Adipocyte (in vitro differentiated cells): ENCODE measurements at regions not wholly inside any gene's neighbourhood (a gene's known extent, or its start where the extent isn't known, plus 50 kb on each side); places are given as distances from the start of the nearest gene placed in this dataset.
"Not testable (repeated sequence)": the region's sequence is repeated elsewhere in the genome, so short reads cannot be mapped to it uniquely, and the experiment has no call there.

Experiments
- DNase-seq: peaks from one replicate; pipeline ENCODE4 v3.0.0-alpha.2; 2015; ENCODE audit warnings: low read depth
- H3K27me3 ChIP-seq: replicated peaks from 2 replicates; pipeline ENCODE4 v1.7.0; 2013; ENCODE audit warnings: mild to moderate bottlenecking, low read length, moderate library complexity; ENCODE audit not compliant: control insufficient read depth, insufficient read depth
- H3K36me3 ChIP-seq: 2 replicates; pipeline ENCODE4 v1.7.0; 2013; ENCODE audit warnings: low read length, mild to moderate bottlenecking, moderate library complexity; ENCODE audit not compliant: control insufficient read depth, insufficient read depth, severe bottlenecking
- H3K4me1 ChIP-seq: 2 replicates; pipeline ENCODE4 v1.7.0; 2013; ENCODE audit warnings: mild to moderate bottlenecking, low read length, moderate library complexity; ENCODE audit not compliant: control insufficient read depth, insufficient read depth
- H3K4me3 ChIP-seq: 2 replicates; pipeline ENCODE4 v1.7.0; 2013; ENCODE audit warnings: mild to moderate bottlenecking, low read length, moderate library complexity
- H3K9ac ChIP-seq: 2 replicates; pipeline ENCODE4 v1.7.0; 2013; ENCODE audit warnings: mild to moderate bottlenecking, low read length, moderate library complexity
- H3K9me3 ChIP-seq: 2 replicates; pipeline ENCODE4 v1.7.0; 2013; ENCODE audit warnings: mild to moderate bottlenecking, low read length, moderate library complexity; ENCODE audit not compliant: control insufficient read depth

DNA sequence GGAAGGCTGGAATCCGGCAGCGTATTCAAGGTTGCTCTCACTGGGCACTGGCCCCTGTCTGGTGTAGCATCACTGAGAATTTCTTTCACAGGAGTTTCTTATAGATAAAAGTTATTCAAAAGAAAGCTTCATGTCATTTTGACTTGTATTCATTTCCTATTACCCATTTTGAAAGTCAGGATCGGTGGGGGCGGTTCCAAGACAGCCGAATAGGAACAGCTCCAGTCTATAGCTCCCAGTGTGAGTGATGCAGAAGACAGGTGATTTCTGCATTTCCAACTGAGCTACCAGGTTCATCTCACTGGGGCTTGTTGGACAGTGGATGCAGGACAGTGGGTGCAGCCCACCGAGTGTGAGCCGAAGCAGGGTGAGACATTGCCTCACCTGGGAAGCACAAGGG is 51.5 kb upstream of the CDC42EP3 start:
- not testable (repeated sequence) for H3K9me3 ChIP-seq, H3K36me3 ChIP-seq, DNase-seq, H3K27me3 ChIP-seq, H3K9ac ChIP-seq, H3K4me3 ChIP-seq
- peaks cover 11% of the 10 kb centered on the region for H3K4me1 ChIP-seq

DNA sequence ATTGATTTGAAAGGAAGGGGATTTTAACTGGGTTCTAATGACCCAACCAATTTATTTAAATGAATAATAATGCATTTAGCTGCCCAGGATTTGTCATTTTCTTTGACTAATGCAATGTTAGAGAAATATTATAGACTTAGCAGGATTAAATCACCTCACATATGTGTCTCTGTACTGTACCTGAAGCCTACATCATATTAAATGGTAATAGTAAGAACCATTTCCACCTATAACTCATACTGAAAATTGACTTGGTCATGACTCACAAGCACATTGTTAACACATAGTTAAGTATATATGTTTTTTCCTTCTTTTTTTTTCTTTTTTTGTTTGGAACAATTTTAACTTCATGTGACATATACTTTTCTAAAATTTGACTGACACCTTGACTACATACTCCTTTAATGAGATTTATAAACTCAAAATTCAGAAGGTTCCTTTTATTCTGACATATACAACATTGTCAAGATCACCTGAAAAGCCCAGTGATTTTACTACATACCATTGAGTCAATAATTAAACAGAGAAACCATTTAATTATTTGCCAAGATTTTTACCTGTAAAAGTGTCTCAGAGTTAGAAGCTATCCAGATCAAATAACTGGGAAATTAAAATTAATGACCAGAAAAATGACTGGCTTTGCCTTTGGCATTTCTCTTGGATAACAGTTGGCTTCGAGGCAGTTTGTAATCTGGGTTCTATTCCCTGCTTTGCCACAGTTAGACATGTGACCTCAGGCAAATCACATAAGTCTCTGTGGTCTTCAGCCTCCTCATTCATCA is 58.8 kb upstream of the CDC42EP3 start:
- H3K27me3 ChIP-seq: no peaks in the 10 kb centered on the region
- no peak overlapping the region for H3K4me3 ChIP-seq
- H3K36me3 ChIP-seq: no peaks in the 10 kb centered on the region
- no peak for DNase-seq
- H3K9ac ChIP-seq: no peak overlapping the region
- peaks cover 12% of the 10 kb centered on the region for H3K4me1 ChIP-seq
- H3K9me3 ChIP-seq: no peaks in the 10 kb centered on the region

DNA sequence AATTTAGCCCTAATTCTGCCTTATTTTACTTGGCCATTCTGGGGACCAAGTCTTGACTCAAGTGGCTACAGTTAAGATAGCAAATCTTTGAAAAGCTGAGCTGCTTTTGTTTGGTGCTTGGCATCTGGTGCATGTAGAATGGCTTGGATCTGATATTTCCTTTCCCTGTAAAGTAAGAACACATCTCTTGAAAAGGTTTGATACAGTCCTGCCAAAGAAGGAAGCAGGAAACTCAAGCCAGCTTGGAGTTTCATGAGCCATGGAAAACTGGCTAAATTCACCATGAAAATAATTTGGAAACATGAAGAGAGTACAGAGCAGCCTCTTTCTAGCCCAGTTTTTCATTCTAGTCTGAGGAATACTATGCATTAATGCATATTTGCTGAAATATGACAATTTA is 61.0 kb upstream of the CDC42EP3 start:
- H3K9ac ChIP-seq, H3K36me3 ChIP-seq, H3K27me3 ChIP-seq, H3K9me3 ChIP-seq, H3K4me3 ChIP-seq, DNase-seq: not testable (repeated sequence)
- H3K4me1 ChIP-seq: peaks cover 23% of the 10 kb centered on the region

DNA sequence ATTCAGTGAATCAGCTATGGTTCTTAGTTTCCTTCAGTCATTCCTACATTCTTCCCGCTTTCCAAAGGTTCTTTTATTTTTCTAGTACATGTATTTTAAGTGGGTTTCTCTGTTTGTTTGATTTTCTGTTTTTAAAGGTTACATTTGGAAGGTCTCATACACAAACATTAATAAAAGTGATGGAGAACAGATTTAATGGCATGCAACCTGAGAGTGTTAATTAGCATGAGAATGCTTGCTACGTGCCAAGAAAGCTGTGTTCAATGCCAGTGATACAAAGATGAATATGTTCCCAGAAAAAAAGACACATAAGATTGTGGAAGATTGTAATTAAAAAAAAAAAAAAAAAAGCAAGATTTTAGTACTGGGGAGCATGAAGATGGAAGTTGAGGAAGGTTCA is 61.8 kb upstream of the CDC42EP3 start:
- H3K36me3 ChIP-seq: no peaks in the 10 kb centered on the region
- H3K9me3 ChIP-seq: no peaks in the 10 kb centered on the region
- DNase-seq: no peak
- H3K4me3 ChIP-seq: no peak overlapping the region
- no peak overlapping the region for H3K9ac ChIP-seq
- H3K27me3 ChIP-seq: no peaks in the 10 kb centered on the region
- peaks cover 23% of the 10 kb centered on the region for H3K4me1 ChIP-seq

DNA sequence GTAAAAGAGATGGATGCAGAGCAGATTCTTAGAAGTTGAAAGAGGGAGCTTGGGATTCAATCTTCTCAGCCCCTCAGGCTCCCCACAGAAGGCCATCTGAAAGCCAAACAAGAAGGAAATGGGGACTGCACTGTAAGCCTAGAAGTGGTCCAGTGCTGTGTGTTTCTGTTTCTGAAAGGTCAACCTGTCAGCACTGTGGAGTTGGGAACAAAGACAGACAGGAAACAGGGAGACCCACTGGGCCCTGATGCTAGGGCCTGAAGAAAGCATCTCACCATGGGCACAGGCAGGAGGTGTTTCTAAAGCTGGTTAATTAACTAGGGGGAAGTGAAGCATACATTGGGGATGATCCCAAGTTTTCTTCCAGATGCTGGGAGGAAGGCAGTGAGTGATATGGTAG is 62.5 kb upstream of the CDC42EP3 start:
- H3K4me3 ChIP-seq, H3K9me3 ChIP-seq, DNase-seq, H3K36me3 ChIP-seq, H3K9ac ChIP-seq, H3K27me3 ChIP-seq: not testable (repeated sequence)
- H3K4me1 ChIP-seq: peaks cover 23% of the 10 kb centered on the region

DNA sequence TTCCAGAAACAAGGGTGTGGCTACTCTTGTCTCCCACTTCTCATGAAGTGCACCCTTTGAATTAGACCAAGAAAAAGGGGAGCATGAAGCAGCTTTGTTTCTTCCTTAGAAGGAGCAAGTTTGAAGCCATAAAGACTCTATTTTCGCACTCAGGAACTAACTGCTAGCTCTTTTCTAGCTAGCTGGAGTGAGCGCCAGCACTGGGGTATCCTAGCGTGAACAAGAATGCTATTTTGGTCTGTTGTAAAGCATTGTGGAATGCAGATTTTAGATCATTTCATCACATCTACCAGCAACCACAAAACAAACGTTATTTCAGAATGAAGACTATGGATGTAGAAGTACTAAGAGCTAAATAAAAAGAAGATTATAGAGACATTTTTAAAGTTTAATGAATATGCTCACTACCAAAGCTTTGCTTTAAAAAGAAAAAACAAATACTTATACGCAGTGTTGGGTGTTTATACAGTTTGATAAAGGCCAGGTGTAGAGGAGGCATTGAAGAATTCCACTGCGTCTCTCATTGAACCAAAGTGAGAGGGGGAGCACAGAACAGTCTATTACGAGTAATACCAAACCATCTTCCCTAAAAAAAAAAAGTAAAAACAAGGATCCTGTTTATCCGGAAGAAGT is 63.6 kb upstream of the CDC42EP3 start:
- DNase-seq: peak; percentile 85
- not testable (repeated sequence) for H3K9me3 ChIP-seq, H3K27me3 ChIP-seq, H3K36me3 ChIP-seq
- H3K4me1 ChIP-seq: peaks cover 23% of the 10 kb centered on the region
- H3K9ac ChIP-seq: peak overlapping the region; percentile 68
- H3K4me3 ChIP-seq: peak overlapping the region; percentile 32

DNA sequence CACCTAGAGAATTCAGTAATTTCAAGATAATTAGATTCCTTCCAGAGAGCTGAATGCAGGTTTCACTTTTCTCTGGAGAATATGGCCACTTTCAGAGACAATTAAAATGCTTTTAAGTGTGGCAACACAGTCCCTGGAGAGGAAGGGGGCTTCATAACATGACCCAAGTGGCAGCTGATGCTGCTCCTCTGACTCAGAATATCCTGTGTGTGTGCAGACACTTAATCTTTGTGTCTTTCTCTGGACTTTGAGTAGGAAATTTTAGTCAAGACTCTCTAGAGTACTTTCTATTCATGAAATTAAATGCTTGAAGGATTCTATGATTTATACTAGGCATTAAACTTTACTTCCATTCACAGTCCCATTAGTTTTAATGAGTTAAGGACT is 64.1 kb upstream of the CDC42EP3 start:
- H3K27me3 ChIP-seq, H3K9me3 ChIP-seq, H3K4me3 ChIP-seq, H3K36me3 ChIP-seq: not testable (repeated sequence)
- peak overlapping the region; percentile 68 for H3K9ac ChIP-seq
- peak; percentile 61 for DNase-seq
- peaks cover 23% of the 10 kb centered on the region for H3K4me1 ChIP-seq

DNA sequence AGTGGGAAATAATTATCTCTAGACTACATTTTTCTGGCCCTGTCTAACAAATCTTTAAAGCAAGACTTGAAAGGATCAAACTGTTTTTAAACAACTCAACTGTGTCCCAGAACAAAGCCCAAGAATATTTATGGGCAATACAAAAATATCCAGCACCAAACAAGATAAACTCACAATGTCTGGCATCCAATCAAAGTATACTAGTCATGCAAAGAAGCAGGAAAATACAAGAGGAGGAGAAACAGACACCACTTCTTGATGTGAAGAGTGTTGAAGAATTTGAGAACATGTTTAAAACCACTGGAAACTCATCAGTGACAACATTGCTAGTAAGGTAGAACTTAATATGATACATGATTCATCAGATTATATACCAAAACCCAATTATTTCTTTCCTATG is 66.1 kb upstream of the CDC42EP3 start:
- Histone ChIP-seq H3K36me3 (no peaks in the 10 kb centered on the region), H3K4me1 (peaks cover 24% of the 10 kb centered on the region), H3K9me3 (no peaks in the 10 kb centered on the region), H3K4me3 (no peak overlapping the region), H3K27me3 (no peaks in the 10 kb centered on the region), H3K9ac (no peak overlapping the region)
- DNase-seq: peak; percentile 54

DNA sequence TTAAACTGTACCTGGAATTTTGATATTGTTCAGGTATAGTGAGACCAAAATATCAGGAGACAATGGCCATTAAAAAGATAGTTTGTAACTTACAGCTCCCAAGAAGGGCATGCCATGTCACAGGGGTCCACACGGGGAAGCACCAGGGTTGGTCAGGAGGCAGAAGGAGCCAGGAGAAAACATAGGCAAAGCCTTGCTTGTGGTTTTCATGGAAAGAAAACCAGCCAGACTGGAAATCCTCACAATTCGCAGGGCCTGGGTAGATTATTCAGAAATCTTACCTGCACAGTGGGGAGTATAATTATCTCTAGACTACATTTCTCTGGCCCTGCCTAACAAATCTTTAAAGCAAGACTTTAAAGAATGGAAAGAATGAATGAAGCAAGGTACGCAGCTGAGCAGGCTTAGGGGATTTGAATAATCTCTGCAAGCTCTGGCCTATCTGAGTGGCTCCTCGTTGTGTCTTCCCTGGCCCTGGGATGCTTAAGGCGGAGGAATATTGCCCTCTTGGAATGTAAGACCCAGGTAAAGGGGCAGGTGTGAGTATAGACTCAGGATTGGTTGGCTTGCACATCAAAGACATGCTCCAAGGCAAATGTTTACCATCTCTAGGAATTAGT is 66.9 kb upstream of the CDC42EP3 start:
- H3K4me3 ChIP-seq: no peak overlapping the region
- DNase-seq: no peak

DNA sequence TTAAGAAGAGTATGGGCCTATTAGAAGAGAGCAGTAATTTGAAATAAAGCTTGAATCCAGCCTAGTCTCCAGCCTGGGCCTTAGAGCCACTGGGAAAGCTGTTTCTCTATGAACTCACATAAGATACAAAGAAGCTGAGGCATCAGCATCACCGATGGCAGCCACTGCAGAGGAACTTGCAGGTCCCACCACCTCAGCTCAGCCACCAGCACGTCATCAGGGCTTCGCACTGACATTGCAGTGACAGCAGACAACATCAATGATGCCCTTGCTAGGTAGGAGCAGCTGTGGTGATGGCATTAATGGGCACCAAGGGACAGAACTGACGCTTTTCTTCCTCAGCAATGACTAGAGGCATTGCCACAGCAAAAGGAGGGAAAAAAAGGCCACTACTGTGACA is 67.7 kb upstream of the CDC42EP3 start:
- H3K4me1 ChIP-seq: peaks cover 24% of the 10 kb centered on the region
- no peaks in the 10 kb centered on the region for H3K9me3 ChIP-seq
- DNase-seq: no peak
- H3K36me3 ChIP-seq: no peaks in the 10 kb centered on the region
- no peaks in the 10 kb centered on the region for H3K27me3 ChIP-seq
- H3K4me3 ChIP-seq: no peak overlapping the region
- no peak overlapping the region for H3K9ac ChIP-seq

More for the DNA sequence above, 66.9 kb upstream of the CDC42EP3 start:
- Histone ChIP-seq H3K9me3 (no peaks in the 10 kb centered on the region), H3K9ac (no peak overlapping the region), H3K27me3 (no peaks in the 10 kb centered on the region), H3K36me3 (no peaks in the 10 kb centered on the region), H3K4me1 (peaks cover 24% of the 10 kb centered on the region)

DNA sequence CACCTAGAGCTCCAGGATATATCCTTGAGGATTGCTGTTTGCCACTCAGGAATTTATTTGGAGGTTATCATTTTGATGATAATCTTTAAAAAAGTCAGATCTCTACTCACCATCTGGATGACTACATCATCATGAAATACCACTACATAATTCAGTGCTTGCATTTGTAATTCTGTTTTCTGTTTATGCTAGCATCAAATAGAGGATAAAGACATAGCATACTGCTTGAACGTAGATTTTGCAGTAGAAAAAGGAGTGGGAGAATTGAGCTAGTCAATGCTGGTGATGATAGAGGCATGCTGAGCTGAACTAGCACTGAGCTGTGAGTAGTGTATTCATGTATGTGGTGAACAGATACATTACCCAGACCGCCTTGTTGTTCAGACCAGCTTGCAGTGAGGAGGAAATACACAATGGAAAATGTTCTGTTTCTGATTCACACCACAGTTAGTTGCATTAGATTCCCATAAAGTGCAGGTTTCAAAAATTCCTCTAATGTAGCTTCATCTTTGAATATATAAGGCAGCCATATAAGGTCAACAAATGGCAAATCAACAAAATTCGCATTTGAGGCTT is 68.8 kb upstream of the CDC42EP3 start:
- Histone ChIP-seq H3K27me3 (no peaks in the 10 kb centered on the region), H3K36me3 (no peaks in the 10 kb centered on the region), H3K9ac (no peak overlapping the region), H3K4me3 (no peak overlapping the region), H3K4me1 (peaks cover 14% of the 10 kb centered on the region), H3K9me3 (no peaks in the 10 kb centered on the region)
- DNase-seq: peak; percentile 46
